Loucy (cell line): ENCODE measurements at regions not wholly inside any gene's neighbourhood (a gene's known extent, or its start where the extent isn't known, plus 50 kb on each side); places are given as distances from the start of the nearest gene placed in this dataset.

Experiments
- EZH2phosphoT487 ChIP-seq: fragments of 200-600 bp; IDR thresholded peaks from 2 replicates; pipeline ENCODE4 v1.6.1; 2018; ENCODE audit warnings: antibody characterized with exemption, mild to moderate bottlenecking, moderate library complexity, borderline replicate concordance
- TF ChIP-seq, protein P1 (sequence below): fragments of 200-600 bp; sonication (generic); conservative IDR thresholded peaks from 2 replicates; pipeline ENCODE4 v1.5.1; 2014; ENCODE audit warnings: mild to moderate bottlenecking, antibody characterized with exemption, low read length

DNA sequence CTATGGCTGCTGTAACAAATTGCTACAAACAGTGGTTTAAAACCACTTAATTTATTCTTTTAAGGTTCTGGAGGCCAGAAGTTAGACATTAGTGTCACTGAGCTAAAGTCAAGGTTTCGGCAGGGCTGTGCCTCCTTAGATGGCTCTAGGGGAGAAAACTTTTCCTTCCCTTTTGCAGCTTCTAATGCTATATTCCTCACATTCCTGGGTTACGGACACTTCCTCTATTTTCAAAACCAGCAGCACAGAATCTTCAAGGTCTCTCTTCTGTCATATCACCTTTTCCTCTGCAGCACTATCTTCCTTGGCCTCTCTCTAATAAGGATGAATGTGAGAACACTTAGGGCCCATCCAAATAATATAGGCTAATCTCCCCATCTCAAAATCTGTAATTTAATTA, 87.0 kb downstream of the C11orf87 start:
- TF ChIP-seq, protein P1, sequence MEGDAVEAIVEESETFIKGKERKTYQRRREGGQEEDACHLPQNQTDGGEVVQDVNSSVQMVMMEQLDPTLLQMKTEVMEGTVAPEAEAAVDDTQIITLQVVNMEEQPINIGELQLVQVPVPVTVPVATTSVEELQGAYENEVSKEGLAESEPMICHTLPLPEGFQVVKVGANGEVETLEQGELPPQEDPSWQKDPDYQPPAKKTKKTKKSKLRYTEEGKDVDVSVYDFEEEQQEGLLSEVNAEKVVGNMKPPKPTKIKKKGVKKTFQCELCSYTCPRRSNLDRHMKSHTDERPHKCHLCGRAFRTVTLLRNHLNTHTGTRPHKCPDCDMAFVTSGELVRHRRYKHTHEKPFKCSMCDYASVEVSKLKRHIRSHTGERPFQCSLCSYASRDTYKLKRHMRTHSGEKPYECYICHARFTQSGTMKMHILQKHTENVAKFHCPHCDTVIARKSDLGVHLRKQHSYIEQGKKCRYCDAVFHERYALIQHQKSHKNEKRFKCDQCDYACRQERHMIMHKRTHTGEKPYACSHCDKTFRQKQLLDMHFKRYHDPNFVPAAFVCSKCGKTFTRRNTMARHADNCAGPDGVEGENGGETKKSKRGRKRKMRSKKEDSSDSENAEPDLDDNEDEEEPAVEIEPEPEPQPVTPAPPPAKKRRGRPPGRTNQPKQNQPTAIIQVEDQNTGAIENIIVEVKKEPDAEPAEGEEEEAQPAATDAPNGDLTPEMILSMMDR, result no peak
- no peak for TF ChIP-seq EZH2phosphoT487
